Loucy (cell line): ENCODE measurements at regions not wholly inside any gene's neighbourhood (a gene's known extent, or its start where the extent isn't known, plus 50 kb on each side); places are given as distances from the start of the nearest gene placed in this dataset.

Experiments
- H2AFZ ChIP-seq: fragments of 200-600 bp; sonication (generic); 2 replicates; pipeline ENCODE4 v1.6.0; 2016; ENCODE audit warnings: antibody characterized with exemption, mild to moderate bottlenecking, low read length, moderate library complexity
- H3F3A ChIP-seq: fragments of 200-600 bp; 2 replicates; pipeline ENCODE4 v1.6.0; 2016; ENCODE audit warnings: antibody characterized with exemption, low read depth, mild to moderate bottlenecking
- H3K27me3 ChIP-seq: fragments of 200-600 bp; sonication (generic); 2 replicates; pipeline ENCODE4 v1.6.1; 2014; ENCODE audit warnings: low read length, mild to moderate bottlenecking; ENCODE audit not compliant: insufficient read depth, poor library complexity, severe bottlenecking
- H3K36me3 ChIP-seq: fragments of 200-600 bp; sonication (generic); 2 replicates; pipeline ENCODE4 v1.6.1; 2016; ENCODE audit warnings: low read length; ENCODE audit not compliant: insufficient read depth
- H3K4me1 ChIP-seq: fragments of 200-600 bp; sonication (generic); 2 replicates; pipeline ENCODE4 v1.5.1; 2014; ENCODE audit warnings: low read length, mild to moderate bottlenecking; ENCODE audit not compliant: insufficient read depth, poor library complexity, severe bottlenecking
- H3K4me2 ChIP-seq: fragments of 200-600 bp; sonication (generic); 2 replicates; pipeline ENCODE4 v1.6.0; 2014; ENCODE audit warnings: antibody characterized with exemption, low read length, low read depth, mild to moderate bottlenecking; ENCODE audit not compliant: poor library complexity, severe bottlenecking
- H3K4me3 ChIP-seq: fragments of 200-600 bp; sonication (generic); 2 replicates; pipeline ENCODE4 v1.5.1; 2014; ENCODE audit warnings: low read length, mild to moderate bottlenecking, mixed read lengths; ENCODE audit not compliant: poor library complexity, severe bottlenecking
- H3K79me2 ChIP-seq: fragments of 200-600 bp; sonication (generic); 2 replicates; pipeline ENCODE4 v1.6.1; 2014; ENCODE audit warnings: low read length; ENCODE audit not compliant: insufficient read depth
- H3K9ac ChIP-seq: fragments of 200-600 bp; sonication (generic); 2 replicates; pipeline ENCODE4 v1.6.0; 2014; ENCODE audit warnings: mild to moderate bottlenecking, low read depth, low read length, moderate library complexity; ENCODE audit not compliant: poor library complexity, severe bottlenecking
- H3K9me2 ChIP-seq: fragments of 200-600 bp; sonication (generic); replicated peaks from 2 replicates; pipeline ENCODE4 v1.6.1; 2016; ENCODE audit warnings: low read depth, low read length, mixed read lengths
- H3K9me3 ChIP-seq: fragments of 200-600 bp; sonication (generic); 2 replicates; pipeline ENCODE4 v1.6.1; 2014; ENCODE audit warnings: mild to moderate bottlenecking, antibody characterized with exemption, low read length, low read depth; ENCODE audit not compliant: insufficient read depth
- H4K20me1 ChIP-seq: fragments of 200-600 bp; sonication (generic); 2 replicates; pipeline ENCODE4 v1.6.0; 2014; ENCODE audit warnings: antibody characterized with exemption, low read length, mild to moderate bottlenecking; ENCODE audit not compliant: insufficient read depth, poor library complexity, severe bottlenecking
- CTCF ChIP-seq: fragments of 200-600 bp; sonication (generic); conservative IDR thresholded peaks from 2 replicates; pipeline ENCODE4 v1.5.1; 2014; ENCODE audit warnings: mild to moderate bottlenecking, antibody characterized with exemption, low read length
- EZH2phosphoT487 ChIP-seq: fragments of 200-600 bp; IDR thresholded peaks from 2 replicates; pipeline ENCODE4 v1.6.1; 2018; ENCODE audit warnings: antibody characterized with exemption, mild to moderate bottlenecking, moderate library complexity, borderline replicate concordance

- no peaks in the 10 kb centered on the region for H3F3A ChIP-seq
- H3K9me3 ChIP-seq: no peaks in the 10 kb centered on the region
- H4K20me1 ChIP-seq: no peaks in the 10 kb centered on the region
- TF ChIP-seq CTCF: no peak
- TF ChIP-seq EZH2phosphoT487: no peak
- H3K4me1 ChIP-seq: no peaks in the 10 kb centered on the region
- H3K9me2 ChIP-seq: no peaks in the 10 kb centered on the region
- no peaks in the 10 kb centered on the region for H3K36me3 ChIP-seq
- H3K27me3 ChIP-seq: no peaks in the 10 kb centered on the region
- H3K79me2 ChIP-seq: no peaks in the 10 kb centered on the region
- no peak overlapping the region for H3K4me3 ChIP-seq
- H2AFZ ChIP-seq: no peak overlapping the region
- no peak overlapping the region for H3K9ac ChIP-seq
- no peak overlapping the region for H3K4me2 ChIP-seq
These were observed 91.5 kb upstream of the ZSWIM2 start for GRCh38 chr2:186940463-186940862.

GRCh38 chr2:186934420-186934819, 85.5 kb upstream of the ZSWIM2 start:
- Histone ChIP-seq H3K9ac (no peak overlapping the region), H3K4me2 (no peak overlapping the region), H3K4me1 (no peaks in the 10 kb centered on the region), H3K9me3 (no peaks in the 10 kb centered on the region), H2AFZ (no peak overlapping the region), H3K4me3 (no peak overlapping the region), H3K36me3 (no peaks in the 10 kb centered on the region), H3K79me2 (no peaks in the 10 kb centered on the region), H3K27me3 (no peaks in the 10 kb centered on the region), H4K20me1 (no peaks in the 10 kb centered on the region), H3K9me2 (no peaks in the 10 kb centered on the region), H3F3A (no peaks in the 10 kb centered on the region)
- TF ChIP-seq CTCF (no peak), EZH2phosphoT487 (no peak)

- H3F3A ChIP-seq: peaks cover 9% of the 10 kb centered on the region; the same call in 1 of the 2 replicates
- H3K9me2 ChIP-seq: no peaks in the 10 kb centered on the region
- no peak overlapping the region for H3K4me3 ChIP-seq
- H3K9ac ChIP-seq: peak overlapping the region; percentile 25
- TF ChIP-seq EZH2phosphoT487 (no peak), CTCF (no peak)
- no peaks in the 10 kb centered on the region for H4K20me1 ChIP-seq
- H2AFZ ChIP-seq: peak overlapping the region; percentile 81
- H3K4me2 ChIP-seq: peak overlapping the region; percentile 50
- no peaks in the 10 kb centered on the region for H3K9me3 ChIP-seq
- no peaks in the 10 kb centered on the region for H3K79me2 ChIP-seq
- no peaks in the 10 kb centered on the region for H3K27me3 ChIP-seq
- H3K36me3 ChIP-seq: no peaks in the 10 kb centered on the region
- H3K4me1 ChIP-seq: peaks cover 20% of the 10 kb centered on the region
These were observed 78.9 kb upstream of the ZSWIM2 start for GRCh38 chr2:186927867-186928191.
